HG03135 (cell line): ENCODE measurements at regions not wholly inside any gene's neighbourhood (a gene's known extent, or its start where the extent isn't known, plus 50 kb on each side); places are given as distances from the start of the nearest gene placed in this dataset.
"Not testable (repeated sequence)": the region's sequence is repeated elsewhere in the genome, so short reads cannot be mapped to it uniquely, and the experiment has no call there.

Experiments
- ATAC-seq: cut with Tn5 transposase; IDR thresholded peaks from one replicate; pipeline ENCODE4 v1.9.1; 2021; ENCODE audit warnings: mild to moderate bottlenecking, moderate library complexity; ENCODE audit not compliant: unreplicated experiment

DNA sequence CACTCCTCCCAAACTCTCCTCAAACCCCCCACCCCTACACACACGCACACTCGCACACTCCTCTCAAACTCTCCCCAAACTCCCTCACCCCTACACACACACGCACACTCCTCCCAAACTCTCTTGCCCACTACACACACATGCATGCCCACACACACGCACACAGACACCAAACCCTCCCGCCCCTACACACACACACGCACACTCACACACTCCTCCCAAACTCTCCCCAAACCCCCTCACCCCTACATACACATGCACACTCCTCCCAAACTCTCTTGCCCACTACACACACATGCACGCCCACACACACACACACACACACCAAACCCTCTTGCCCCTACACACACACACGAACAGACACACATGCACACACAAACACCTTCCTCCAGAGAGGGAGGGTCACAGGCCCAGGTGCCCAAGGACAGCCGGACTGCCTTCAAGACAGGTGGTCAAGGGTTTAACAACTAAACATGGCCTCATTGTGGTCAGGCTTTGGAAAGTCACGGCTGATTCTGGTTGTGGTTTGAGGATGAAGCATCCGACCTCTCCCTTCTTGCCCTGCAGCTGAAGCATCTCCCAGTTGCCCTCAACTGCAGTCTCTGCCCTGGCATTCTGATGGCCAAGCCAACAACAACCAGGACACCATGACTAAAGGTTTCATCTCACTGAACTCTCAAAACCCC, 72.3 kb upstream of the SNTG2 start:
- ATAC-seq, result no peak

DNA sequence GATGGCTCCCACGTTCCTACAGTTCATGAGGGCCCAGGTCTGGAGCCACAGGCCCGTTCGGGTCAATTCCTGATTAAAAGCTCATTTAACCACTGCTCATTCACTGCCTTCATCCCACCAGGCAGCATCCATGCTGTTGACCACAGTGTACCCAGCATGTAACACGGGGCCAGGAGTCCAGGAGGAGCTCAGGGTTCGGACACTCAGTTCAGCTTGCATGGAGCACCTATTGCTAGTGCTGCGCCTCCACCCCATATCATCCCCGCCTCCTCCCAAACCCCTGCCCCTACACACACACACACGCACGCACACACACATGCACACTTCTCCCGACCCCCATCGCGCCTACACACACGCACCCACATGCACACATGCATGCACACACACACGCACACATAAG, 72.9 kb upstream of the SNTG2 start:
- no peak for ATAC-seq

DNA sequence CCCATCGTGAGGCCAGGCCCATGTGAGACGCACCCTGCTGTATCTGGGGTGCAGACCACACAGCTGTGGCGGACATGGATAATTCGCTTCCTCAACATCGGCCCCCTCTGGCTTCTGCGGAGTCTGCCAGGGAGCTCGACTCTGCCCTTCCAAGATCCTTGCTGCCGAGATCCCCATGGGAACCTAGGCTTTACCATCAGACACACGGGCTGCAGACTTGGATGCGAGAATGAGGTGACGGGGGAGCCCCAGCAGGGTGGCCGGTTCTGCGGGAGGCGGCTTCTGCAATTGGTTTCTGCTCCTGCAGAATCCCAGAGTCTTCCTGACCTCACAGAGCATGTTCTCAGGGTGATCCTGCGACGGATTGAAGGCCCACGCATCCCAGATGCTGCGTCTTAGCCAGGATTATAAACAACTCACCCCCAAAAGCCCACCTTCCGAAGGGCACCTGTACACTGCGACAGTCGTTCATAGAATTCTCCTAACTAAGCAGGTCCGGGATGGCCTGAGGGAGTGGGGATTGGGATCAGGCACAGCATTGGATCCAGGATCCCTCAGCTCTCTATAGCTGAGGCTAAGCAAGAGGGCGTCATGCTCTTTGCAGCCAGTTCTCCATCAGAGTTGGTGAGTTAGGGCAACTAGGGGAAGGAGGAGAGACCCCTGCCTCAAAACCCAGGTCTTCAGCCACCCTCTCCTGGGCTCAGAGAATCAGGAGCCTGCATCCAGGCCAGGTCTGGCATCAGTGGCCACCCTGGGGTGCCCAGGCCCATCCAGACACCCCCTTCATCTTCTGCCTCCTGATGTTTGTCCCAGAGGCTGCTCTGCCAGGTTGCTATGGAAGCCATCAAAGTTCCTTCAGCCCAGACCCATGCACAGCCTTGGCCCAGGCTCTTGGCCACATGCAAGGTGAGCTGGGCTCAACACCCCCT, 74.7 kb upstream of the SNTG2 start:
- no peak for ATAC-seq

DNA sequence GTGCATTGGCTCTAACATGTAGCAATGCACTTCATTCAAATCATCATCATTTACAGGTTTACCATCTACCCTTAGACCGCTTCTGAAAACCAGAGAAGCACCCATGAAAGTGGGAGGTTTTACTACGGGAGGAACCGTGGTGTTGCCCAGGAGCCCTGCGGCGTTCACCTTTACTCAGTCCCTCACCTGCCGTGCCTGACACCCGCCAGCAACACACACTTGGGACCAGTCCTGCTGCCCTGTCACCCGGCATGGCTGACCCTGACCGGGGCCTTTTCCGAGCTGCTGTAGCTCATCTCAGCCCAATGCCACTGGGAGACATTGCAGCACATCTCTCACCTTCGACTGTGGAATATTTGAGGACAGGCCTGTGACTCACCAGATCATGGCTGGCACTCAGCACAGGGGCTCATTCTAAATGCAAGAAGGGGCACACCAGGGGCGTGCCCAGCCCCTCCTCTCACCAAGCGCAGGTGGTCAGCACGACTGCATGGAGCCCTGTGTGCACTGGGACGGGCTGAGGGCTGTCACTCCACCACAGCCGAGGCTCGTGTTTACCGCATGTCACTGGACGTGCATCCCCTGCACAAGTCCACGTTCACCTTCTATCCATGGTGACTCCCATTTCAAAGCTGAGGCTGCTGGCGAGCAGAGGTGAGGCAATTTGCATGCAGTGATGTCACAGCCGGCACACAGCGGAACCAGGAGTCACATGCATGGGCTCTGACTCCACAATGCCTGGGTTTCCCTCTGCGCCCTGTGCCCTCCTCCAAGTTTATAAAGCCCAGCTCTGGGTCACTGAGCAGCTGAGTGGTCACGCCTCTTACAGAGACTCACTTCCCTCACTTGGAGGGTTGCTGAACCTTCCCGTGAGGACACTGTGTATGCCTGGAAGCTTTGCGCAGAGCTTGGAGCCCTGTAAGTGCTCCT, 76.7 kb upstream of the SNTG2 start:
- ATAC-seq, result no peak

GRCh38 chr2:873027-873426, 77.6 kb upstream of the SNTG2 start:
- ATAC-seq, result no peak

- ATAC-seq, result no peak
These were observed 78.5 kb upstream of the SNTG2 start for GRCh38 chr2:871926-872680.

DNA sequence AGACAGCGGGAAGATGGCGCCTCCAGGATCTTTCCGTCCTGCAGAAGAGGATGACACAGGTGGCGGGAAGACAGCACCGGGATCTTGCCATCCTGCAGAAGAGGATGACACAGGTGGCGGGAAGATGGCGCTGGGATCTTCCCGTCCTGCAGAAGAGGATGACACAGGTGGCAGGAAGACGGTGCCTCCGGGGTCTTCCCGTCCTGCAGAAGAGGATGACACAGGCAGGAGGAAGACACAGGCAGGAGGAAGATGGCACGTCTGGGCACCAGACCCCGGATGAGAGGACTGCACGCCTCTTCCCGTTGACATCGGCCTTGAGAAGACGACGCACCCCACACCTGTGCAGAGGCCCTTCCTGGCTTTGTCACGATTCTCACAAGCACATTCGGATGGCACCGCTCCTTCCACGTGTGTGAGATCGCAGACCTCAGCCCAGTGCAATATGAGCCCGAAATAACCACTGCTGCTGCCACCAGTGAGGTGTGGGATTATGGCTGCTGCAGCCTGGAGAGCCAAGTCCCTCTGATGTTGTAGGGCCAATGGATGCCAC, 79.4 kb upstream of the SNTG2 start:
- no peak for ATAC-seq

DNA sequence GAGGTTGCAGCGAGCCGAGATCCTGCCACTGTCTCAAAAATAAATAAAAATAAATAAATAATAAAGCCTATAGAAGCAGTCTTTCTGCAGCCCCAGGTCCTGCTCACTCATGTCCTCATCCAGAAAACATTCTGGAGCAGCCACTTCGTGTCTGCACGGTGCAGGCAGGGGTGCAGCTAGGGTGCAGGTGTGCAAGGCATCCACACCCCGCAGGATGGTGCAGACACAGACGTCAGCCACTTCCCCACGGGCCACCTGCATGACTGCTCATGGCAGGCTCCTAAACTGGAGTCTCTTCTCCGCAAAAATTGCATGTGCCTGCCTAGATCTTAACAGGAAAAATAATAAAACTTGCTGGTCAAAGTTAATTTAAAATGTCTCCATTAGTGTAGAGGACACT, 80.2 kb upstream of the SNTG2 start:
- ATAC-seq, result no peak

GRCh38 chr2:869894-870293, 80.8 kb upstream of the SNTG2 start:
- no peak for ATAC-seq

DNA sequence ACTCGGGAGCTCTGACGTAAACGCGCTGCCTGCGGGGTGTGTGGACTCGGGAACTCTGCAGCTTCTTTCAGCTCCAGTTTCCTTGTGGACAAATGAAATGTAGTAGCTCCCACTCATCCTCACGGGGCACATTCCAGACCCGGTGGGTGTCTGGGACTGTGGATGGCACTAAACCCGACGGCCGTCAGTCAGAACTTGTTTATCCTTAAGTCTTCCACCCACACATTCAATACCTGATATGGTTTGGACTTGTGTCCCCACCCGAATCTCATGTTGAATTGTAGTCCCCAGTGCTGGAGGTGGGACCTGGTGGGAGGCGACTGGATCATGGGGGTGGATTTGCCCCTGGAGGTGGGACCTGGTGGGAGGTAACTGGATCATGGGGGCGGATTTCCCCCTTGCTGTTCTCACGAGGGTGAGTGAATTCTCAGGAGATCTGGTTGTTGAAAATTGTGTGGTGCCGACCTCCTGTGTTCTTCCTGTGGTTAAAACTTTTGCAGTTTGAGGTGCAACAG, 81.2 kb upstream of the SNTG2 start:
- no peak for ATAC-seq

GRCh38 chr2:868857-869256, 81.8 kb upstream of the SNTG2 start:
- not testable (repeated sequence) for ATAC-seq

GRCh38 chr2:867296-867695, 83.4 kb upstream of the SNTG2 start:
- no peak for ATAC-seq

GRCh38 chr2:866887-867286, 83.8 kb upstream of the SNTG2 start:
- ATAC-seq, result no peak

DNA sequence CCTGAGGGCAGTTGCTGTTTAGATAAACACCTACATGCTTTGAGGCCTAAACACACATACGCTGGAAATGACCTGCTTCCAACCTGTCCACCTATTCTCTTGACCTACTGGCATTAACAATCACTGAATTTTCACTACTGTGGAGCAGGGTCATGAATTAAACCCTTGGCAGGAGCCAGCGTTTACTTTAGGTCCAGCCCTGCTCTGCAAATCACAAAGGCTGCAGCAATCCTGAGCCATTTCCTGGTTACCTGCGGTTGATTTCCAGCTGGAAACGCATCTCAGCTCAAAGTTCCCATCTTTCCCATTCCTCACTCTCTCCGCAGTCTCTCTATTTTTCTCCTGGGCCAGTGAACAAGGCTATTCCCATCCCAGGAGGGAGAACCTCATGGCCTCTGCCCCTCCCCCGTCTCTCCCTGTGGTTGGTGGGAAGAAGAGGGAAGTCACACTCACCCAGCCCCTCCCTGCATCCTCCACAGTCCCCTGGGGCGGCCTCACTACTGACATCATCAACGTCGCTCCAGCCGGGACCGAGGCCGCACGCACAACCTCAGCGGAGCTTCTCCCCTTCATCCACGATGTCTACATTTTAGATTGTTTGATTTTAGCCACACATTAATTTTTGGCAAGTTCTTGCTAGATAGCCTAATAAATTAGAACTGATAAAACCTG, 84.5 kb upstream of the SNTG2 start:
- no peak for ATAC-seq

DNA sequence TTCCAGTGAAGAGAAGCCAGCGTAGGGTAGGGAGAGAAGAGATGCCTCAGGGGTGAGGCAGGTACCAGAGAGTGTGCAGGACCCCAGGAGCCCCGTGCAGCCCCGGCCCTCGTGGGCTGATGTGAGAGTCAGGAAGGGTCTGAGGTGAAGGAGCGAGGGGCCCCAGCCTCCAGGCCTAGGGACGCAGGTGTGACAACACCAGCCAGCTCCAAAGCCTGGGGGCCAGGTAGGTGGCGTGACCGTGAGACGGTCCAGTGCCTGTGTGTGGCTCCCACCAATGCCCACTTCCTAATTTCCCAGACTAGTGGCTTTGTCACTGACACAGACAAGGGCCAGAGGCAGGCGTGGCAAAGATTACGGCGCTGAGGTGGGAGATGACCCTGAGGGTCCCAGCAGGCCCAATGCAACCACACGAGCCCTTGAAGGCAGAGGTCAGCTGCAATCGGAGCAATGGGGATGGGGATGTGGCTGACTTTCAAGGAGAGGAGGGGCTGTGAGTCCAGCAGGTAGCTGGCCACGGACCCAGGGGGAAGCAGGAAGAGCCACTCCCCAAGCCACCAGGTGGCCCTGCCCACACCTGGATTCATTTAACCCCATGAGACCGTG, 86.0 kb upstream of the SNTG2 start:
- no peak for ATAC-seq

DNA sequence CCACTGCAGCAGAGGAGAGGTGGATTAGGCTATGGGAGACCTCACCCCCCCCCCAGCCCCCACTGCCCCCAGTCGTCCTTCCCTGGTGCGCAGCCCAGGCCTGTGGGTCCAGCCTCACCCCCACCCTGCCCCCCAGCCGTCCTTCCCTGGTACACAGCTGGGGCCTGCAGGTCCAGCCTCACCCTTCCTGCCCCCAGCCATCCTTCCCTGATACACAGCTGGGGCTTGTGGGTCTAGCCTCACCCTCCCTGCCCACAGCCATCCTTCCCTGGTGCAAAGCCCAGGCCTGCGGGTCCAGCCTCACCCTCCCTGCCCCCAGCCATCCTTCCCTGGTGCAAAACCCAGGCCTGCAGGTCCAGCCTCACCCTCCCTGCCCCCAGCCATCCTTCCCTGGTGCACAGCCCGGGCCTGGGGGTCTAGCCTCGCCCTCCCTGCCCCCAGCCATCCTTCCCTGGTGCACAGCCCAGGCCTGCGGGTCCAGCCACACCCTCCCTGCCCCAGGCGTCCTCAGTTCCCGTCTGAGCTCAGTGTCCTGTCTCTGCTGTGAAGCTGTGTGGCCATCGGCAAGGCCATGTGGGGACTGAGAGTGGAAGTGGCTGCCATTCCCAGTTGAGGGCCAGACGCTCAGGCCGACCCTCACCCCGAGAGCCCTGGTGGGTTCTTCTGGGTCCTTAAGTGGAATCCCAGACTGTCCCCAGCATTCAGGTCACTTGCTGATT, 86.8 kb upstream of the SNTG2 start:
- ATAC-seq, result no peak

DNA sequence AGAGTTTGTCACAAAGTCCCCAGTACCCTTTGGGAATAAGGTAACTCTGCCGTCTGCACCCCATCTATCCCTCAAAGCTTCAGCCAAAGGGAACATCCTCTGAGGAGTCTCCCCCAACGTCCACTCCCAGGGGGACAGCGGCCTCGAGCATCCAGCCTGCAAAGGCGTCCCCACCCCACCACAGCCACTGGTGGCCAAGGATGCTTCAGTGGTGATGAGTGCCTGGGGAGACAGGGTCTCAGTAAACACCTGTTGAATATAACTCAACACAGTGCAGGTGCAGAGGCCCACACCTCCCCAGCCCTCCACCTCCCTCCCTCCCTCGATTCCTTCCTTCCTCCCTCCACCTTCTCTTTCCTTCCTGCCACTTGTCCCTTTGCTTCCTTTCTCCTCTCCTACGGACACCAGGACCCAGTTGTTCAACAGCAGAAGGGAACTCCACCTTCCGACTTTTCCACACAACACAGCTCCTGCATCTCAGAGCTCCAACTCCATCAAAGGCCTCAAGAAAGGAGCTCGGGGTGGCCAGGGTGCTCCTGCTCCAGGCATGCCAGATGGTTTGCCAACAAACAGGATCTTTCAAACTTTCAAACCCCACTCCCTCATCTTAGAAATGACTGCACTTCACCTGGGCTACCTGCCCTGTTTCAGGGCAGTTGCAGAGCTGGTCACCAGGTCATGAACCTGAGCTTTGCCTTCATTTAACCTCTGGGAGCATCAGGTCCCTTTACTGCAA, 87.8 kb upstream of the SNTG2 start:
- ATAC-seq, result no peak

DNA sequence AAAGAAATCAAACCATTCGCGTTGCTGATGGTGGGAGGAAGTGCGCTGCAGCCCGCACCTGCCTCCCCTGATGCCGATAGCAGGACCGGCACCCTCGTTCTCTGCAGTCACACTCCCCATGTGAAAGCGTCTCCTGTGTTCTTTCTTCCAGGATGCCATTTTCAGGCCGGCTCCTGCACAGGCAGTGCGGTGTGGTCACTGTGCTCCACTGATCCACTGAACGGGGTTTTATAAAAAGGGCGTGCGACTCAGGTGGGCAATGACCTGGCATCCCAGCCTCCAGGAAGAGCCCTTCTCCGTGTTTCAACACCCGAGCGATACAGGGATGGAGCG, 88.3 kb upstream of the SNTG2 start:
- ATAC-seq, result no peak
